GM18867 (cell line): ENCODE measurements at regions not wholly inside any gene's neighbourhood (a gene's known extent, or its start where the extent isn't known, plus 50 kb on each side); places are given as distances from the start of the nearest gene placed in this dataset.

Experiments
- ATAC-seq: cut with Tn5 transposase; IDR thresholded peaks from one replicate; pipeline ENCODE4 v1.9.1; 2021; ENCODE audit warnings: mild to moderate bottlenecking, moderate library complexity; ENCODE audit not compliant: unreplicated experiment

- ATAC-seq, result no peak
These were observed 264.6 kb downstream of the TMEM167A start for GRCh38 chr5:82812575-82812974.

- ATAC-seq, result no peak
These were observed 265.7 kb downstream of the TMEM167A start for GRCh38 chr5:82811490-82811889.

GRCh38 chr5:82809420-82810143, 267.6 kb downstream of the TMEM167A start:
- no peak for ATAC-seq

- ATAC-seq, result no peak
These were observed 268.2 kb downstream of the TMEM167A start for GRCh38 chr5:82808960-82809359.

- no peak for ATAC-seq
These were observed 270.2 kb downstream of the TMEM167A start for GRCh38 chr5:82807021-82807420.

- ATAC-seq, result no peak
These were observed 270.7 kb downstream of the TMEM167A start for GRCh38 chr5:82806513-82806912.

- ATAC-seq, result no peak
These were observed 273.0 kb downstream of the TMEM167A start for GRCh38 chr5:82804155-82804690.

GRCh38 chr5:82802954-82803353, 274.2 kb downstream of the TMEM167A start:
- ATAC-seq, result peak; percentile 79

GRCh38 chr5:82800826-82801225, 276.4 kb downstream of the TMEM167A start:
- no peak for ATAC-seq

GRCh38 chr5:82799361-82800077, 277.7 kb downstream of the TMEM167A start:
- ATAC-seq, result peak; percentile 43

GRCh38 chr5:82798676-82799075, 278.5 kb downstream of the TMEM167A start:
- ATAC-seq, result no peak

- ATAC-seq, result no peak
These were observed 280.4 kb downstream of the TMEM167A start for GRCh38 chr5:82796643-82797416.

GRCh38 chr5:82794876-82795275, 282.3 kb downstream of the TMEM167A start:
- no peak for ATAC-seq

GRCh38 chr5:82793808-82794419, 283.3 kb downstream of the TMEM167A start:
- peak; percentile 41 for ATAC-seq

GRCh38 chr5:82792096-82792495, 285.1 kb downstream of the TMEM167A start:
- no peak for ATAC-seq

- ATAC-seq, result no peak
These were observed 288.1 kb downstream of the TMEM167A start for GRCh38 chr5:82789095-82789494.

- ATAC-seq, result no peak
These were observed 290.4 kb downstream of the TMEM167A start for GRCh38 chr5:82786748-82787147.

- peak; percentile 10 for ATAC-seq
These were observed 291.2 kb downstream of the TMEM167A start for GRCh38 chr5:82785882-82786509.

GRCh38 chr5:82785456-82785855, 291.7 kb downstream of the TMEM167A start:
- no peak for ATAC-seq

- no peak for ATAC-seq
These were observed 292.7 kb downstream of the TMEM167A start for GRCh38 chr5:82784521-82784920.
